Nephron (organoid): ENCODE measurements at regions not wholly inside any gene's neighbourhood (a gene's known extent, or its start where the extent isn't known, plus 50 kb on each side); places are given as distances from the start of the nearest gene placed in this dataset.

Experiments
- H3K27ac Mint-ChIP-seq, 3 experiments: 2 replicates each; pipeline ENCODE4 v1.8.0; 2020; ENCODE audit warnings: mixed read lengths in 3 of 3, mild to moderate bottlenecking in 2 of 3, moderate library complexity in 1 of 3
- H3K27me3 Mint-ChIP-seq: 2 replicates; pipeline ENCODE4 v1.8.0; 2021; ENCODE audit warnings: low read depth, mild to moderate bottlenecking, moderate library complexity, mixed read lengths
- H3K36me3 Mint-ChIP-seq: 2 replicates; pipeline ENCODE4 v1.8.0; 2020; ENCODE audit warnings: low read depth, mixed read lengths
- H3K4me1 Mint-ChIP-seq: 2 replicates; pipeline ENCODE4 v1.8.0; 2020; ENCODE audit warnings: mixed read lengths
- H3K4me3 Mint-ChIP-seq, 3 experiments: 2 replicates each; pipeline ENCODE4 v1.8.0; 2020; ENCODE audit warnings: mild to moderate bottlenecking in 3 of 3, mixed read lengths in 3 of 3, moderate library complexity in 2 of 3
- H3K9me3 Mint-ChIP-seq: 2 replicates; pipeline ENCODE4 v1.8.0; 2020; ENCODE audit warnings: mixed read lengths
- CTCF ChIP-seq, 3 experiments: fragments of 200-600 bp; sonication (generic); IDR thresholded peaks; one replicate each; pipeline ENCODE4 v1.5.0; 2021; ENCODE audit warnings: antibody characterized with exemption in 3 of 3; ENCODE audit not compliant: unreplicated experiment in 3 of 3

GRCh38 chr6:4384656-4385055, 249.3 kb upstream of the ECI2 start:
- no peak overlapping the region for H3K27ac Mint-ChIP-seq
- peaks cover 10% of the 10 kb centered on the region for H3K27me3 Mint-ChIP-seq
- no peak for TF ChIP-seq CTCF (IDR thresholded peaks at IDR 0.05; ENCODE audit: unreplicated experiment in 3 of 3)
- peaks cover 20% of the 10 kb centered on the region for H3K4me1 Mint-ChIP-seq
- peaks cover 31% of the 10 kb centered on the region for H3K9me3 Mint-ChIP-seq
- peaks cover 4% of the 10 kb centered on the region for H3K36me3 Mint-ChIP-seq
- H3K4me3 Mint-ChIP-seq: no peak overlapping the region

GRCh38 chr6:4383910-4384638, 248.7 kb upstream of the ECI2 start:
- no peak for TF ChIP-seq CTCF (IDR thresholded peaks at IDR 0.05; ENCODE audit: unreplicated experiment in 3 of 3)
- H3K4me1 Mint-ChIP-seq: peaks cover 20% of the 10 kb centered on the region
- H3K36me3 Mint-ChIP-seq: peaks cover 4% of the 10 kb centered on the region
- peak overlapping the region in 2 of 3 experiments; percentile 35 to 85 for H3K27ac Mint-ChIP-seq
- no peak overlapping the region for H3K4me3 Mint-ChIP-seq
- H3K9me3 Mint-ChIP-seq: peaks cover 31% of the 10 kb centered on the region
- H3K27me3 Mint-ChIP-seq: peaks cover 11% of the 10 kb centered on the region

GRCh38 chr6:4382362-4382853, 247.0 kb upstream of the ECI2 start:
- Mint-ChIP-seq H3K4me3 (no peak overlapping the region), H3K36me3 (peaks cover 4% of the 10 kb centered on the region), H3K27me3 (peaks cover 12% of the 10 kb centered on the region), H3K4me1 (peaks cover 20% of the 10 kb centered on the region), H3K27ac (no peak overlapping the region), H3K9me3 (peaks cover 26% of the 10 kb centered on the region)
- no peak for TF ChIP-seq CTCF (IDR thresholded peaks at IDR 0.05; ENCODE audit: unreplicated experiment in 3 of 3)

- H3K4me1 Mint-ChIP-seq: peaks cover 20% of the 10 kb centered on the region
- no peak overlapping the region for H3K4me3 Mint-ChIP-seq
- no peak for TF ChIP-seq CTCF (IDR thresholded peaks at IDR 0.05; ENCODE audit: unreplicated experiment in 3 of 3)
- peaks cover 26% of the 10 kb centered on the region for H3K9me3 Mint-ChIP-seq
- H3K27ac Mint-ChIP-seq: peak overlapping the region; percentile 83 to 87 (median 85)
- H3K27me3 Mint-ChIP-seq: peaks cover 12% of the 10 kb centered on the region
- H3K36me3 Mint-ChIP-seq: peaks cover 4% of the 10 kb centered on the region
Observed at GRCh38 chr6:4381381-4381780, 246.0 kb upstream of the ECI2 start.

GRCh38 chr6:4380881-4381281, 245.5 kb upstream of the ECI2 start:
- H3K4me3 Mint-ChIP-seq: no peak overlapping the region
- H3K27me3 Mint-ChIP-seq: peaks cover 12% of the 10 kb centered on the region
- peak overlapping the region; percentile 83 to 87 (median 85) for H3K27ac Mint-ChIP-seq
- TF ChIP-seq CTCF (IDR thresholded peaks at IDR 0.05; ENCODE audit: unreplicated experiment in 3 of 3): no peak
- peaks cover 4% of the 10 kb centered on the region for H3K36me3 Mint-ChIP-seq
- peaks cover 20% of the 10 kb centered on the region for H3K4me1 Mint-ChIP-seq
- H3K9me3 Mint-ChIP-seq: peaks cover 26% of the 10 kb centered on the region

GRCh38 chr6:4379958-4380357, 244.6 kb upstream of the ECI2 start:
- Mint-ChIP-seq H3K27me3 (peaks cover 20% of the 10 kb centered on the region), H3K27ac (no peak overlapping the region), H3K4me3 (no peak overlapping the region), H3K36me3 (peaks cover 4% of the 10 kb centered on the region), H3K4me1 (peaks cover 20% of the 10 kb centered on the region), H3K9me3 (peaks cover 26% of the 10 kb centered on the region)
- no peak for TF ChIP-seq CTCF (IDR thresholded peaks at IDR 0.05; ENCODE audit: unreplicated experiment in 3 of 3)
